Stimulated activated CD8-positive, alpha-beta memory T cell treated with anti-CD3 and anti-CD28 coated beads, Interleukin-15, amount 100 ng/mL, for 24 hours (primary cell): ENCODE measurements at regions not wholly inside any gene's neighbourhood (a gene's known extent, or its start where the extent isn't known, plus 50 kb on each side); places are given as distances from the start of the nearest gene placed in this dataset.

Experiments
- DNase-seq: peaks from one replicate; pipeline ENCODE4 v3.0.0-alpha.2; 2020; ENCODE audit warnings: low read depth

DNA sequence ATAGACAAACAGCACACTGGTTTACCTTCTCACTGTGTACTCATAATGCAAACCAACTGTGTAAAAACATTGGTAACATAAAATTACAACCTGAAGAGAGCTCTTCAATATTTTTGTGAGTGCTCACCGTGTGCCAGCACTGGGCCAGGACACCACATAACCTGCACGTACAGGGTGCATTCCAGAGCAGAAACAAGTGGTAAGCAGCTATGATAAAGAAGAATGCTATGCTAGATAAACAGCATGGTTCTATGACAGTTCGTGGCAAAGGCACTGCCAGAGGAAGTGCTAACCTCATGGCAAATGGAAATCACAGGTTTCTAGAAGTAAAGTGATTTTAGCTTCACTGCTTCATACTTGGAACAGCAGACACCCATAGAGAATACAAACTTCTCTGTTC, 343.5 kb downstream of the MTX2 start:
- no peak for DNase-seq

GRCh38 chr2:176613323-176613987, 344.2 kb downstream of the MTX2 start:
- DNase-seq, result no peak

GRCh38 chr2:176614049-176614448, 344.8 kb downstream of the MTX2 start:
- DNase-seq, result no peak

- DNase-seq, result no peak
These were observed 345.7 kb downstream of the MTX2 start for GRCh38 chr2:176614930-176615329.

DNA sequence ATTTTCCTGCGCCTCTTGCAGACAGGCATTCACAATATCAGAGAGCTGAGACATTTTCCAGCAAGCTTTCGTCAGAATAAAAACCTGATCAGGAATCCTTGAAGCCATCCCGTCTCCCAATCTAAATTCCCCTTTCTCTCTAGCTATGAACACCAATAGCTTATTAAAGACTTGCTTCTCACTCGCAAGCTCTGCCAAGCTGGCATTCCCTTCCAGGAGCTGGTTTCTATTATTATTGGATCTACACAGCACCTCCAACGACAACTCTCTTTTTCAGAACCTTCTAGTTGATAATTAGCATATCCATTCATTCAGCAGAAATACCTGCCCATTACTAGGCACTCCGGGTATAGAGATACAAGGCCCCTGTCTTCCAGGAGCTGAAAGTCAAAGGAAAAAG, 350.3 kb downstream of the MTX2 start:
- no peak for DNase-seq

DNA sequence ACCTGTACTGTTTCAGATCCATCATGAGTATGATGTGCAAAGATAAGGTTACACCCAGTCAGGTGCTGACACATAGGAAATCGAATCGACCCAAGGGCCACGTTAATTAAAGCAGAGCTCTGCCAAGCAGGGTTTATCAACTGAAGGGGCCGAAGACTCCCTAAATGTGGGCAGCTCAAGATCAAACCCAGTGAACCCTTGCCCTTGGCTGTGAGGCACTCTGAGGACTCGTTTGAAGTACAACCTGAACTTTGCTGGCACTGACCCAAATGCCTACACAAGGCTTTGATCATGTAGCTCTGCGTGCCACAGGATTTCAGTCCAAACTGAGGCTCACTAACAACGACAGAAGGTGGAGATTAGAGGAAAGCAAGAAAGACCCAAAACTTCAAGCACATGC, 352.1 kb downstream of the MTX2 start:
- no peak for DNase-seq

GRCh38 chr2:176622792-176623191, 353.6 kb downstream of the MTX2 start:
- no peak for DNase-seq

DNA sequence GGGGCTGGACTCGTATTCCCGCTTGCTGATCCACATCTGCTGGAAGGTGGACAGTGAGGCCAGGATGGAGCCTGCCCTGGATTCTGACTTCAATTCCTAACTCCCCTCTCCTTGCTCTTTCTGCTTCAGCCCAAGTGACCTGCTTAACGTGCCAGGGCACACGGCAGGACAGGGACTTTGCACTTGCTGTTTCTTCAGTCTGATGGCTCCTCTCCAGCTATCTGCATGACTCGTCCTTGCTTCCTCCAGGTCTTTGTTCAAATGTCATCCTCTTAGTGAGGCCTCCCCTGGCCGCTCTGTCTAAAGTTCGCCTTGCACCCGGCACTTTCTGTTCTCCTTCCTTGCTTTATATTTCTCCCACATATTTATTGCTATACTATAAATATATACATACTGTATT, 357.6 kb downstream of the MTX2 start:
- no peak for DNase-seq

GRCh38 chr2:176628438-176628837, 359.2 kb downstream of the MTX2 start:
- no peak for DNase-seq

DNA sequence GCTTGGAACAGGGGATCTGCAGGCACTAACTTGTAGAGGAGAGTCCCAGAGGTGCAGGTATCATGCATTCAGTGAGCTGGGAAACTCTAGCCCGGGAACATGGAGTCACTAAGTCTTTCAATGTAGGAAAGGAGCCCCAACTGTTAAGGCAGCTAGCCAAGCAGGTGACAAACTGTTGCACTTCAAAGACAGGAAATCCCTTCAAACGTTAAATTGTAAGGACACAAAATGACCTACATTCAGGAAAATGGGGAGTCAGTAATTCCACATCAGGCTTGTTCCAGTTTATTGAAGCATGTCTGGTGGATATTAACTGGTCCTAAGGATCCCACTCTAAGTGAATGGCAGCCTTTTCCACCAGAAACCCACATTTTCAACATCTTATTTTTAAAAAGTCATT, 364.5 kb downstream of the MTX2 start:
- no peak for DNase-seq

DNA sequence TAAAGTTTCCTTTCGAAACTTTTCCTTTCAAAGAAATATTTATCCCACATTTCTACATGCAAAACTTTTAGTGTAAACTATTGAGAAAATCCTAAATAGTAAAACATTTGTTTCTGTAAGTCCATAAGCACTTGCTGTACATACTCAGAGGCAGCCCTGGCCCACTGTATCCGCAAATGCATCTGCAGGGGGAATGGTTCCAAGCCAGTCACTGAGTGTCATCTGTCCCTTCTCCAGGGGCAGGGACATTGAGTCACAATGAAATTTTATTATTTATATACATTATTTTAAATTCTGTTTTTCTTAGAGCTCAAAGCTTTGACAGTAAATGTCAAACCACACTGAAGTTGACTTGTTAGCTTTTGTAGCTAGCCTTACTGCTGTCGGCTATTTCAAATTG, 367.2 kb downstream of the MTX2 start:
- no peak for DNase-seq

DNA sequence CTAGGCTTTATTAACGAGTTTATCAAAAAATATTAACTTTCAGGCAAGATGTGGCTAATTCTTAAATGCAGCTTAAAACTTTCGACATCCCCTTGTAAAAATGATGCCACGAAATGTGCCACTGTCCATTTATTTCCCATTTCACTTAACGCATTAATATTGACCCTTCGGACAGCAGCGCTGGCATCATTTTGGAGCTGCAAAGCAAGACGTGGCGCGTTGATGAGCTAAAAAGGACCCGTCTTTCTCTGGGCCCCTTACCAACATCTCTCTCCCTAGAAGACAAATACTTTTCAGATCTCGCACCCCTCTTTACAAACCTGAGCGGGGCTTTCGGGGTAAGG, 367.9 kb downstream of the MTX2 start:
- no peak for DNase-seq

DNA sequence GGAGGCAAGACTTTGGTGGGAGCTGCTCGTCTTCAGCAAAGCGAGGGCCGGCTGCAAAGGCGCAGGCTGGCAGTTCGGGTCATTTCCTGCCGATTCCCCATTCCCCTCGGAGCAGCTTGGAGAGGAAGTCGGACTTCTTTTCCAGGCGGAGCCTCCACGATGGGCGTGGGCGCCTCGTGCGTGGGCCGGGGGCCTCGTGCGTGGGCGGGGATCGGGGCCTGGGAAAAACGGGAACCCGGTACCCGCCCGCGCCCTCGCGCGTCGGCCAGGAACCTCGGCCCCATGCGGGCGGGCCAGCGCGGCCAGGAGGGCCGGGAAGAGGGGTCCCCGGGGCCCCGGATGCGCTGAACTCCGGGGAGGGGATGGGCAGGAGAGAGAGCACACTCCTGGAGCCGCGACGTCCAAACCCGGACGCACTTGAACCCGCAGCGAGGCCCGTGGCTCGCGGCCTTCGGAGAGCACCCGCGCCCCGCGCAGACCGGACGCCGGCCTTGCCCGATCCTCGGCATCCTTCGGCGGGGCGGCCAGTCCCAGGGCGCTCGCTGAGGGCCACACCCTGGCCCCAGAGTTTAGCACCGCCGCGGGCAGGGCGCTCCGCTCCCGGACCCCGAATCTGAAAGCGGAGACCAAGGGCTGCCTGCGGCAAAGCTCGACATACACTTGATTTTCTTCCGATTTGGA, 368.4 kb downstream of the MTX2 start:
- no peak for DNase-seq

GRCh38 chr2:176638167-176639015, 369.1 kb downstream of the MTX2 start:
- DNase-seq, result no peak

- no peak for DNase-seq
These were observed 369.7 kb downstream of the MTX2 start for GRCh38 chr2:176639016-176639343.

GRCh38 chr2:176639671-176640070, 370.4 kb downstream of the MTX2 start:
- DNase-seq, result no peak

DNA sequence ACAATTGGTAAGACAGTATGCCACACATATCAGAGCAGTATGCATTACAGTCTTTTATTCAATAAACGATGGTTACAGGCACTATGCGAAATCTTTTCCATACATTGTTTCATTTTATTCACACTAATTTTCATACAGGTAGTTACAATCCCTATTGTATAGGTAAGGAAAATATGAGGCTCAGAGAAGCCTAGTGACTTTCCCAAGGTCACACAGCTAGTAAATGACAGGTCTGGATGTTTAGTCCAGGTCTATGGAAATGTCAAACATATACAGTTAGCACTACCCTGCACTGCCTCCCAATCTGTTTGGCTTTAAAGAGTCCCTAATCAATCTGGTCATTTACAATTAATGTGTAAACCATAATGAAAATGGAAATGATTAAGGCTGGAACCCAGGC, 372.2 kb downstream of the MTX2 start:
- DNase-seq, result no peak

DNA sequence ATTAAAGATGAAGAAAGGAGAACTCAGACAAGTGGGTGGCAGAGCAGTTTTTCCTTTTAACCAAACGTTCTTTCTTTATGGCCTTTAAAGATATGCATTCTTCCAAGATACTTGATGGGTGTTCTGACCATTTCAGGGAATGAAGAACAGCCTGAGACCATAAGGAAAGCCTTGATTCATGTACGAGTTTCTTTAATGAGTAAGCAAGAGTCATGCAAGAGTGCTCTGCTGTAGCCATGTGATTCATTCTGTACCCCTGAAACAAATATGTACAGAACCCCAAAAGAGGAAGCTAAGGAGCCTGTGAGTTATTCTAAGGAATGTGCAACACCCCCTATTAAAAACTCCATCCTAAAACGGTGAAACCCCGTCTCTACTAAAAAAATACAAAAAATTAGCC, 372.8 kb downstream of the MTX2 start:
- no peak for DNase-seq

DNA sequence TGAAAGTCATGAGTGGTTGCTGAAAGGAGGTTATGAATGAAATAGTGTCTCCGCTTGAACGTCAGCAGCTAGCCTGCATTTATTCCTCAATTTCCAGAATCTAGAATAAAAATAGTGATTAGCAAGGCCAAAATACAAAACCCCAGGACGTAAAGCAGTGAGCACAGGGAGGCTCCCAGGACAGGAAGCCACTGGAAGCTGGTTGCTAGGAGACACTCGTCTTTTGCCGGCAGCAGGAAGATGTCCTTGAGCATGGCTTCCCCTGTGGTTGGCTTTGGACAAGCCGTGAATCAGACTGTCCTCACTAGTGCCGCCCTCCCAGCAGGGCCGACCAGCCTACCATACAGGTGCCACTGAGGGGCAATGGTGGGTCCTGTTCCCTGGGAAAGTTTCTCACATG, 374.4 kb downstream of the MTX2 start:
- no peak for DNase-seq

DNA sequence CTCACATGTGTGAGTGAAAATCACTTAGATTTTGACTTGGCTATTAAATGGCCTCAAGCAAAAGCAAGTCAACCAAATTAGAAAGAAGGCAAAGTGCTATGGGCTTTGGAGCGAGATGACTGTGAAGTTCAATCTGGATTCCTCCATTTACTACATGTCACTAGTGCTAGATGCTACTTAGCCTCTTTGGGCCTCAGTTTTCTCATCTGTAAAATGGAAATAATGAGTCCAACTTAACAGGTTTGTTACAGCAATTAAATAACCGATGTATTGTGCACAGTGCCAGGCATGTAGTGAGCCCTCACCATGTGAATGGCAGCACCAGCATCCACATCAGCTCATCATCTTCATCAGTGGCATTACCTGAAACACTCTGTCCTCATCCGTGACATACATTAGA, 376.3 kb downstream of the MTX2 start:
- no peak for DNase-seq

- DNase-seq, result no peak
These were observed 376.9 kb downstream of the MTX2 start for GRCh38 chr2:176646033-176646615.

GRCh38 chr2:176647325-176648165, 378.3 kb downstream of the MTX2 start:
- no peak for DNase-seq
